GM18517 (cell line): ENCODE measurements at regions not wholly inside any gene's neighbourhood (a gene's known extent, or its start where the extent isn't known, plus 50 kb on each side); places are given as distances from the start of the nearest gene placed in this dataset.
"Not testable (repeated sequence)": the region's sequence is repeated elsewhere in the genome, so short reads cannot be mapped to it uniquely, and the experiment has no call there.

Experiments
- ATAC-seq: cut with Tn5 transposase; IDR thresholded peaks from one replicate; pipeline ENCODE4 v1.9.1; 2021; ENCODE audit warnings: mild to moderate bottlenecking, moderate library complexity; ENCODE audit not compliant: unreplicated experiment

GRCh38 chr5:121064241-121064640 lies 600.1 kb downstream of the PRR16 start:
- not testable (repeated sequence) for ATAC-seq

- no peak for ATAC-seq
These were observed 622.6 kb downstream of the PRR16 start for GRCh38 chr5:121086671-121087070.

- ATAC-seq = no peak
These were observed 623.5 kb downstream of the PRR16 start for GRCh38 chr5:121087560-121087959.

- ATAC-seq = no peak
These were observed 624.2 kb downstream of the PRR16 start for GRCh38 chr5:121088341-121088740.

GRCh38 chr5:121090822-121091221 lies 626.7 kb downstream of the PRR16 start:
- no peak for ATAC-seq

GRCh38 chr5:121100931-121101330 lies 636.8 kb downstream of the PRR16 start:
- ATAC-seq = no peak

- ATAC-seq = no peak
These were observed 641.8 kb downstream of the PRR16 start for GRCh38 chr5:121105921-121106320.

- ATAC-seq = not testable (repeated sequence)
These were observed 642.9 kb downstream of the PRR16 start for GRCh38 chr5:121106721-121107690.

- no peak for ATAC-seq
These were observed 644.6 kb downstream of the PRR16 start for GRCh38 chr5:121108725-121109124.

- ATAC-seq = no peak
These were observed 645.7 kb downstream of the PRR16 start for GRCh38 chr5:121109817-121110216.

GRCh38 chr5:121121786-121122185 lies 657.7 kb downstream of the PRR16 start:
- ATAC-seq = no peak

- ATAC-seq = no peak
These were observed 674.4 kb downstream of the PRR16 start for GRCh38 chr5:121138495-121138907.

- ATAC-seq = no peak
These were observed 674.9 kb downstream of the PRR16 start for GRCh38 chr5:121138952-121139351.

- no peak for ATAC-seq
These were observed 680.7 kb downstream of the PRR16 start for GRCh38 chr5:121144764-121145163.

GRCh38 chr5:121151534-121151933 lies 687.4 kb downstream of the PRR16 start:
- ATAC-seq = no peak

GRCh38 chr5:121152411-121152810 lies 688.3 kb downstream of the PRR16 start:
- no peak for ATAC-seq

- no peak for ATAC-seq
These were observed 692.5 kb downstream of the PRR16 start for GRCh38 chr5:121156565-121156964.

- ATAC-seq = no peak
These were observed 693.2 kb upstream of the FTMT start for GRCh38 chr5:121158451-121158850.

- no peak for ATAC-seq
These were observed 691.1 kb upstream of the FTMT start for GRCh38 chr5:121160591-121160990.

- no peak for ATAC-seq
These were observed 687.0 kb upstream of the FTMT start for GRCh38 chr5:121164632-121165031.

- no peak for ATAC-seq
These were observed 680.3 kb upstream of the FTMT start for GRCh38 chr5:121171361-121171760.

- ATAC-seq = no peak
These were observed 679.8 kb upstream of the FTMT start for GRCh38 chr5:121171834-121172233.

GRCh38 chr5:121174351-121174750 lies 677.3 kb upstream of the FTMT start:
- ATAC-seq = no peak
